RWPE2 (cell line): ENCODE measurements at regions not wholly inside any gene's neighbourhood (a gene's known extent, or its start where the extent isn't known, plus 50 kb on each side); places are given as distances from the start of the nearest gene placed in this dataset.

Experiments
- ATAC-seq: fragments of 200-7000 bp; cut with Tn5 transposase; 3 replicates; pipeline ENCODE4 v1.9.1; 2021; ENCODE audit warnings: low read depth
- DNase-seq: peaks from one replicate; pipeline ENCODE4 v3.0.0-alpha.2; 2020; ENCODE audit warnings: low spot score
- H3K27ac ChIP-seq: fragments of 450-650 bp; 2 replicates; pipeline ENCODE4 v1.5.1; 2017; ENCODE audit warnings: mild to moderate bottlenecking; ENCODE audit not compliant: poor library complexity, severe bottlenecking
- H3K27me3 ChIP-seq: fragments of 250-450 bp; sonication (Bioruptor Pico); 2 replicates; pipeline ENCODE4 v1.5.1; 2021; ENCODE audit warnings: mild to moderate bottlenecking, moderate library complexity; ENCODE audit not compliant: insufficient read depth, poor library complexity, severe bottlenecking
- H3K36me3 ChIP-seq: fragments of 250-450 bp; sonication (Bioruptor Pico); 2 replicates; pipeline ENCODE4 v1.5.1; 2020; ENCODE audit warnings: low read depth, mild to moderate bottlenecking, moderate library complexity
- H3K4me1 ChIP-seq: fragments of 250-450 bp; sonication (Bioruptor Pico); 2 replicates; pipeline ENCODE4 v1.5.1; 2021; ENCODE audit warnings: mild to moderate bottlenecking, moderate library complexity; ENCODE audit not compliant: insufficient read depth, poor library complexity, severe bottlenecking
- H3K4me3 ChIP-seq: fragments of 250-450 bp; sonication (Bioruptor Pico); 2 replicates; pipeline ENCODE4 v1.5.1; 2021; ENCODE audit warnings: mild to moderate bottlenecking, moderate library complexity; ENCODE audit not compliant: severe bottlenecking
- H3K9me3 ChIP-seq: fragments of 250-450 bp; sonication (Bioruptor Pico); 2 replicates; pipeline ENCODE4 v1.5.1; 2021; ENCODE audit warnings: mild to moderate bottlenecking, moderate library complexity; ENCODE audit not compliant: severe bottlenecking
- CTCF ChIP-seq: fragments of 450-650 bp; IDR thresholded peaks from one replicate; pipeline ENCODE4 v1.5.1; 2017; ENCODE audit warnings: mild to moderate bottlenecking, moderate library complexity; ENCODE audit not compliant: poor library complexity, severe bottlenecking

GRCh38 chr2:74760875-74761630 is 72.9 kb upstream of the HK2 start:
- Histone ChIP-seq H3K27ac (no peak overlapping the region), H3K27me3 (no peaks in the 10 kb centered on the region), H3K4me3 (no peak overlapping the region), H3K9me3 (peaks cover 4% of the 10 kb centered on the region), H3K4me1 (no peaks in the 10 kb centered on the region), H3K36me3 (no peaks in the 10 kb centered on the region)
- no peak for TF ChIP-seq CTCF
- DNase-seq (no peak), ATAC-seq (no peak)

- ATAC-seq (no peak), DNase-seq (no peak)
- H3K9me3 ChIP-seq: no peaks in the 10 kb centered on the region
These were observed 71.1 kb upstream of the HK2 start for GRCh38 chr2:74762789-74763188.

GRCh38 chr2:74763962-74764428 is 69.9 kb upstream of the HK2 start:
- Histone ChIP-seq H3K9me3 (no peaks in the 10 kb centered on the region), H3K4me3 (no peak overlapping the region), H3K27me3 (no peaks in the 10 kb centered on the region), H3K36me3 (no peaks in the 10 kb centered on the region), H3K4me1 (no peaks in the 10 kb centered on the region), H3K27ac (no peak overlapping the region)
- no peak for ATAC-seq
- no peak for DNase-seq
- TF ChIP-seq CTCF: no peak

More at GRCh38 chr2:74762789-74763188, 71.1 kb upstream of the HK2 start:
- Histone ChIP-seq H3K4me1 (no peaks in the 10 kb centered on the region), H3K36me3 (no peaks in the 10 kb centered on the region), H3K27me3 (no peaks in the 10 kb centered on the region), H3K4me3 (no peak overlapping the region), H3K27ac (no peak overlapping the region)
- no peak for TF ChIP-seq CTCF

- no peak overlapping the region for H3K27ac ChIP-seq
- H3K27me3 ChIP-seq: no peaks in the 10 kb centered on the region
- no peaks in the 10 kb centered on the region for H3K9me3 ChIP-seq
- no peak overlapping the region for H3K4me3 ChIP-seq
- DNase-seq: no peak
- no peaks in the 10 kb centered on the region for H3K4me1 ChIP-seq
- no peak for ATAC-seq
- TF ChIP-seq CTCF: no peak
- no peaks in the 10 kb centered on the region for H3K36me3 ChIP-seq
These were observed 69.3 kb upstream of the HK2 start for GRCh38 chr2:74764429-74765272.
